ENCODE measurements at regions not wholly inside any gene's neighbourhood (a gene's known extent, or its start where the extent isn't known, plus 50 kb on each side); places are given as distances from the start of the nearest gene placed in this dataset.

DNA sequence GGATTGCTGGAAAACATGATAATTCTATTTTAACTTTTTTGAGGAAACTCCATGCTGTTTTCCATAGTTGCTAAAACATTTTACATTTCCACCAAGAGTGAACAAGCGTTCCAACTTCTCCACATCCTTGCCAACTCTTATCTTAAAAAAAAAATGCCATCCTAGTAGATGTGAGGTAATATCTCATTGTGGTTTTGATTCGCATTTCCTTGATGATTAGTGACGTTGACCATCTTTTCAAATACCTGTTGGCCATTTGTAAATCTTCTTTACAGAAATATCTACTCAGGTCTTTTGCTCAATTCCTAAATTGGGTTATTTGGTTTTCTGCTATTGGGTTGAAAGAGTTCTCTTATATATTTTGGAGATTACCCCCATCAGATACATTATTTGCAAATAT lies 77.4 kb upstream of the CLDN14 start:
- POLR2A ChIA-PET, result no interaction called here
- intact Hi-C loops (cut with micrococcal nuclease) (no loop called here), in situ Hi-C loops (cut with MboI) (no loop called here)
- FAIRE-seq (peak; percentile 40), ATAC-seq (no peak), DNase-seq (ENCODE audit: extremely low read depth in 1 of 4, low spot score in 3 of 4) (no peak)
- TF ChIP-seq EZH2 (IDR thresholded peaks at IDR 0.05; ENCODE audit: borderline replicate concordance, low read depth, low read length) (no peak), ZBTB7A (IDR thresholded peaks at IDR 0.05; ENCODE audit: borderline replicate concordance, control insufficient read depth, low read depth, low read length) (no peak), ZNF584 (CRISPR knock-in tag; IDR thresholded peaks at IDR 0.05; ENCODE audit: low read depth) (no peak), BDP1 (IDR thresholded peaks at IDR 0.05; ENCODE audit: insufficient read depth, insufficient read length) (no peak), MTA3 (IDR thresholded peaks at IDR 0.05; ENCODE audit: borderline replicate concordance) (no peak), NFRKB (IDR thresholded peaks at IDR 0.05; ENCODE audit: low read depth) (no peak), HDAC3 (IDR thresholded peaks at IDR 0.05; ENCODE audit: borderline replicate concordance, partially characterized antibody) (no peak), POU5F1 (IDR thresholded peaks at IDR 0.05; ENCODE audit: borderline replicate concordance, low read depth, low read length, partially characterized antibody) (no peak)
- TF ChIP-seq, protein P1, sequence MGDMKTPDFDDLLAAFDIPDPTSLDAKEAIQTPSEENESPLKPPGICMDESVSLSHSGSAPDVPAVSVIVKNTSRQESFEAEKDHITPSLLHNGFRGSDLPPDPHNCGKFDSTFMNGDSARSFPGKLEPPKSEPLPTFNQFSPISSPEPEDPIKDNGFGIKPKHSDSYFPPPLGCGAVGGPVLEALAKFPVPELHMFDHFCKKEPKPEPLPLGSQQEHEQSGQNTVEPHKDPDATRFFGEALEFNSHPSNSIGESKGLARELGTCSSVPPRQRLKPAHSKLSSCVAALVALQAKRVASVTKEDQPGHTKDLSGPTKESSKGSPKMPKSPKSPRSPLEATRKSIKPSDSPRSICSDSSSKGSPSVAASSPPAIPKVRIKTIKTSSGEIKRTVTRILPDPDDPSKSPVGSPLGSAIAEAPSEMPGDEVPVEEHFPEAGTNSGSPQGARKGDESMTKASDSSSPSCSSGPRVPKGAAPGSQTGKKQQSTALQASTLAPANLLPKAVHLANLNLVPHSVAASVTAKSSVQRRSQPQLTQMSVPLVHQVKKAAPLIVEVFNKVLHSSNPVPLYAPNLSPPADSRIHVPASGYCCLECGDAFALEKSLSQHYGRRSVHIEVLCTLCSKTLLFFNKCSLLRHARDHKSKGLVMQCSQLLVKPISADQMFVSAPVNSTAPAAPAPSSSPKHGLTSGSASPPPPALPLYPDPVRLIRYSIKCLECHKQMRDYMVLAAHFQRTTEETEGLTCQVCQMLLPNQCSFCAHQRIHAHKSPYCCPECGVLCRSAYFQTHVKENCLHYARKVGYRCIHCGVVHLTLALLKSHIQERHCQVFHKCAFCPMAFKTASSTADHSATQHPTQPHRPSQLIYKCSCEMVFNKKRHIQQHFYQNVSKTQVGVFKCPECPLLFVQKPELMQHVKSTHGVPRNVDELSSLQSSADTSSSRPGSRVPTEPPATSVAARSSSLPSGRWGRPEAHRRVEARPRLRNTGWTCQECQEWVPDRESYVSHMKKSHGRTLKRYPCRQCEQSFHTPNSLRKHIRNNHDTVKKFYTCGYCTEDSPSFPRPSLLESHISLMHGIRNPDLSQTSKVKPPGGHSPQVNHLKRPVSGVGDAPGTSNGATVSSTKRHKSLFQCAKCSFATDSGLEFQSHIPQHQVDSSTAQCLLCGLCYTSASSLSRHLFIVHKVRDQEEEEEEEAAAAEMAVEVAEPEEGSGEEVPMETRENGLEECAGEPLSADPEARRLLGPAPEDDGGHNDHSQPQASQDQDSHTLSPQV (IDR thresholded peaks at IDR 0.05), result no peak
- TF ChIP-seq, protein P2, sequence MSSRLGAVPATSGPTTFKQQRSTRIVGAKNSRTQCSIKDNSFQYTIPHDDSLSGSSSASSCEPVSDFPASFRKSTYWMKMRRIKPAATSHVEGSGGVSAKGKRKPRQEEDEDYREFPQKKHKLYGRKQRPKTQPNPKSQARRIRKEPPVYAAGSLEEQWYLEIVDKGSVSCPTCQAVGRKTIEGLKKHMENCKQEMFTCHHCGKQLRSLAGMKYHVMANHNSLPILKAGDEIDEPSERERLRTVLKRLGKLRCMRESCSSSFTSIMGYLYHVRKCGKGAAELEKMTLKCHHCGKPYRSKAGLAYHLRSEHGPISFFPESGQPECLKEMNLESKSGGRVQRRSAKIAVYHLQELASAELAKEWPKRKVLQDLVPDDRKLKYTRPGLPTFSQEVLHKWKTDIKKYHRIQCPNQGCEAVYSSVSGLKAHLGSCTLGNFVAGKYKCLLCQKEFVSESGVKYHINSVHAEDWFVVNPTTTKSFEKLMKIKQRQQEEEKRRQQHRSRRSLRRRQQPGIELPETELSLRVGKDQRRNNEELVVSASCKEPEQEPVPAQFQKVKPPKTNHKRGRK (tag; IDR thresholded peaks at IDR 0.05), result no peak
- TF ChIP-seq, protein P3, sequence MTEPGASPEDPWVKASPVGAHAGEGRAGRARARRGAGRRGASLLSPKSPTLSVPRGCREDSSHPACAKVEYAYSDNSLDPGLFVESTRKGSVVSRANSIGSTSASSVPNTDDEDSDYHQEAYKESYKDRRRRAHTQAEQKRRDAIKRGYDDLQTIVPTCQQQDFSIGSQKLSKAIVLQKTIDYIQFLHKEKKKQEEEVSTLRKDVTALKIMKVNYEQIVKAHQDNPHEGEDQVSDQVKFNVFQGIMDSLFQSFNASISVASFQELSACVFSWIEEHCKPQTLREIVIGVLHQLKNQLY (CRISPR knock-in tag; conservative IDR thresholded peaks at IDR 0.05), result no peak
- TF ChIP-seq, protein P4, sequence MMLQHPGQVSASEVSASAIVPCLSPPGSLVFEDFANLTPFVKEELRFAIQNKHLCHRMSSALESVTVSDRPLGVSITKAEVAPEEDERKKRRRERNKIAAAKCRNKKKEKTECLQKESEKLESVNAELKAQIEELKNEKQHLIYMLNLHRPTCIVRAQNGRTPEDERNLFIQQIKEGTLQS (IDR thresholded peaks at IDR 0.05), result no peak
- TF ChIP-seq, protein P4 (CRISPR knock-in tag; conservative IDR thresholded peaks at IDR 0.05), result no peak
- no peak overlapping the region for H3K4me2 ChIP-seq (ENCODE audit: insufficient read depth, low read length)
- H3K36me3 ChIP-seq (ENCODE audit: control insufficient read depth, insufficient read depth, low read length), result no peaks in the 10 kb centered on the region
- H3K79me2 ChIP-seq (ENCODE audit: control insufficient read depth, insufficient read depth, low read length), result no peaks in the 10 kb centered on the region
- H2AFZ ChIP-seq (ENCODE audit: low read depth, low read length), result no peak overlapping the region
- CTCF ChIA-PET (ENCODE audit: low intra/inter-chr PET ratio), result no interaction called here
- no peaks in the 10 kb centered on the region for H3K9me3 ChIP-seq (replicated peaks; ENCODE audit: control insufficient read depth, insufficient read depth, low read depth, low read length)
- no peaks in the 10 kb centered on the region for H3K9me1 ChIP-seq (ENCODE audit: control insufficient read depth, insufficient read depth, low read length)
- H4K20me1 ChIP-seq (replicated peaks; ENCODE audit: control insufficient read depth, insufficient read depth, low read length), result no peaks in the 10 kb centered on the region
- H3K4me1 ChIP-seq (replicated peaks in 1 of 2; ENCODE audit: control insufficient read depth in 2 of 2, insufficient read depth in 2 of 2, low read length in 2 of 2), result no peaks in the 10 kb centered on the region
- H3K27me3 ChIP-seq (ENCODE audit: control insufficient read depth in 2 of 2, insufficient read depth in 2 of 2, low read length in 2 of 2), result peaks cover 12 to 37% of the 10 kb centered on the region in 2 experiments
- H3K9ac ChIP-seq (ENCODE audit: insufficient read depth in 1 of 2, low read depth in 2 of 2, low read length in 2 of 2), result no peak overlapping the region
- BruUV-seq (replicated peaks), result no TSS peak
- H3K27ac ChIP-seq (ENCODE audit: extremely low read depth, low read depth, low read length), result no peak overlapping the region
- WGBS (ENCODE audit: insufficient coverage, low coverage, missing lambda C conversion rate), result 0% methylated on average over 3 of the region's 3 CpGs
- no peak overlapping the region for H3K4me3 ChIP-seq
